OCI-LY3 (cell line): ENCODE measurements at regions not wholly inside any gene's neighbourhood (a gene's known extent, or its start where the extent isn't known, plus 50 kb on each side); places are given as distances from the start of the nearest gene placed in this dataset.

ENCODE experiments used
- EZH2phosphoT487 ChIP-seq: fragments of 200-600 bp; shearing (Covaris generic); IDR thresholded peaks from 2 replicates; pipeline ENCODE4 v1.6.1; 2018; ENCODE audit warnings: antibody characterized with exemption, mixed run types, low read depth
- TF ChIP-seq, protein P1 (sequence below): fragments of 200-600, 300-600 bp; sonication (generic); IDR thresholded peaks from 2 replicates; pipeline ENCODE4 v1.5.1; 2014; ENCODE audit warnings: antibody characterized with exemption, low read length, low read depth

- TF ChIP-seq, protein P1, sequence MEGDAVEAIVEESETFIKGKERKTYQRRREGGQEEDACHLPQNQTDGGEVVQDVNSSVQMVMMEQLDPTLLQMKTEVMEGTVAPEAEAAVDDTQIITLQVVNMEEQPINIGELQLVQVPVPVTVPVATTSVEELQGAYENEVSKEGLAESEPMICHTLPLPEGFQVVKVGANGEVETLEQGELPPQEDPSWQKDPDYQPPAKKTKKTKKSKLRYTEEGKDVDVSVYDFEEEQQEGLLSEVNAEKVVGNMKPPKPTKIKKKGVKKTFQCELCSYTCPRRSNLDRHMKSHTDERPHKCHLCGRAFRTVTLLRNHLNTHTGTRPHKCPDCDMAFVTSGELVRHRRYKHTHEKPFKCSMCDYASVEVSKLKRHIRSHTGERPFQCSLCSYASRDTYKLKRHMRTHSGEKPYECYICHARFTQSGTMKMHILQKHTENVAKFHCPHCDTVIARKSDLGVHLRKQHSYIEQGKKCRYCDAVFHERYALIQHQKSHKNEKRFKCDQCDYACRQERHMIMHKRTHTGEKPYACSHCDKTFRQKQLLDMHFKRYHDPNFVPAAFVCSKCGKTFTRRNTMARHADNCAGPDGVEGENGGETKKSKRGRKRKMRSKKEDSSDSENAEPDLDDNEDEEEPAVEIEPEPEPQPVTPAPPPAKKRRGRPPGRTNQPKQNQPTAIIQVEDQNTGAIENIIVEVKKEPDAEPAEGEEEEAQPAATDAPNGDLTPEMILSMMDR = no peak
- TF ChIP-seq EZH2phosphoT487 = no peak
Observed at GRCh38 chr22:47783433-47784366, 1021.2 kb downstream of the TBC1D22A start.
